HepG2 (cell line): ENCODE measurements at regions not wholly inside any gene's neighbourhood (a gene's known extent, or its start where the extent isn't known, plus 50 kb on each side); places are given as distances from the start of the nearest gene placed in this dataset.

ENCODE experiments used
- EP300 ChIP-seq, 3 experiments: sonication (generic) in 1 of 3; formaldehyde crosslinking in 1 of 3; IDR thresholded peaks; 2 replicates each; pipeline versions ENCODE4 v1.5.1 to v1.6.1; 2011 to 2020; ENCODE audit warnings: low read depth in 2 of 3, low read length in 2 of 3, borderline replicate concordance in 1 of 3, improper control_type of control experiment in 1 of 3, mild to moderate bottlenecking in 1 of 3, missing genetic modification reagents in 1 of 3, moderate library complexity in 1 of 3
- EZH2 ChIP-seq: conservative IDR thresholded peaks from 2 replicates; pipeline ENCODE4 v1.6.1; 2012; ENCODE audit warnings: mild to moderate bottlenecking, low read depth, low read length, moderate library complexity
- HCFC1 ChIP-seq: fragments of 150-350 bp; IDR thresholded peaks from 2 replicates; pipeline ENCODE4 v1.6.1; 2014; ENCODE audit warnings: low read depth, low read length
- REST ChIP-seq, 2 experiments: IDR thresholded peaks; 2 replicates each; pipeline ENCODE4 v1.6.1; 2011 to 2012; ENCODE audit warnings: low read length in 2 of 2, borderline replicate concordance in 1 of 2, low read depth in 1 of 2, mild to moderate bottlenecking in 1 of 2, moderate library complexity in 1 of 2
- RNF219 ChIP-seq: sonication (generic); formaldehyde crosslinking; IDR thresholded peaks from 2 replicates; pipeline ENCODE4 v1.5.0; 2020; ENCODE audit warnings: mild to moderate bottlenecking, missing genetic modification reagents
- TGIF2 ChIP-seq: IDR thresholded peaks from 2 replicates; pipeline ENCODE4 v1.6.1; 2016; ENCODE audit warnings: control low read depth, missing compliant biosample characterization
- ZNF136 ChIP-seq: sonication (generic); formaldehyde crosslinking; IDR thresholded peaks from 2 replicates; pipeline ENCODE4 v1.8.1; 2022; ENCODE audit warnings: low read depth, mild to moderate bottlenecking, moderate library complexity, missing genetic modification reagents

GRCh38 chr2:200172521-200172920 lies 134.0 kb upstream of the SPATS2L start:
- TF ChIP-seq EP300 (IDR thresholded peaks at IDR 0.05; ENCODE audit: low read depth in 2 of 2, low read length in 2 of 2): no peak
- TF ChIP-seq EP300 (CRISPR knock-in tag; IDR thresholded peaks at IDR 0.05; ENCODE audit: borderline replicate concordance): no peak
- TF ChIP-seq TGIF2 (CRISPR knock-in tag): no peak
- no peak for TF ChIP-seq EZH2
- no peak for TF ChIP-seq ZNF136
- no peak for TF ChIP-seq REST (IDR thresholded peaks at IDR 0.05; ENCODE audit: borderline replicate concordance in 1 of 2, low read depth in 1 of 2, low read length in 2 of 2)
- TF ChIP-seq RNF219 (CRISPR knock-in tag): no peak
- TF ChIP-seq HCFC1: no peak
